GM23338 (cell line): ENCODE measurements at regions not wholly inside any gene's neighbourhood (a gene's known extent, or its start where the extent isn't known, plus 50 kb on each side); places are given as distances from the start of the nearest gene placed in this dataset.

Experiments
- ATAC-seq: fragments of 200-7000 bp; cut with Tn5 transposase; 3 replicates; pipeline ENCODE4 v1.9.1; 2020
- DNase-seq: peaks from one replicate; pipeline ENCODE4 v3.0.0-alpha.2; 2015; ENCODE audit warnings: low spot score
- H2AFZ ChIP-seq: fragments of 200-600 bp; sonication (generic); 2 replicates; pipeline ENCODE4 v1.8.0; 2016; ENCODE audit warnings: antibody characterized with exemption, mild to moderate bottlenecking, moderate library complexity
- H3F3A ChIP-seq: fragments of 200-600 bp; sonication (generic); replicated peaks from 2 replicates; pipeline ENCODE4 v1.8.0; 2017; ENCODE audit warnings: antibody characterized with exemption, mixed run types, low read depth
- H3K27ac ChIP-seq: fragments of 200-600 bp; sonication (generic); 2 replicates; pipeline ENCODE4 v1.6.1; 2016; ENCODE audit warnings: low read depth
- H3K27me3 ChIP-seq: fragments of 200-600 bp; sonication (generic); 2 replicates; pipeline ENCODE4 v1.8.0; 2016; ENCODE audit warnings: mild to moderate bottlenecking, mixed run types, moderate library complexity; ENCODE audit not compliant: insufficient read depth
- H3K36me3 ChIP-seq: fragments of 200-600 bp; sonication (generic); 2 replicates; pipeline ENCODE4 v1.8.0; 2016; ENCODE audit warnings: mild to moderate bottlenecking; ENCODE audit not compliant: insufficient read depth
- H3K4me1 ChIP-seq: fragments of 200-600 bp; sonication (generic); 2 replicates; pipeline ENCODE4 v1.8.0; 2016; ENCODE audit warnings: mild to moderate bottlenecking, moderate library complexity; ENCODE audit not compliant: insufficient read depth
- H3K4me2 ChIP-seq: fragments of 200-600 bp; sonication (generic); 2 replicates; pipeline ENCODE4 v1.7.1; 2017; ENCODE audit warnings: mixed run types
- H3K4me3 ChIP-seq: fragments of 200-600 bp; sonication (generic); 2 replicates; pipeline ENCODE4 v1.6.1; 2016; ENCODE audit warnings: mixed run types
- H3K79me2 ChIP-seq: fragments of 200-600 bp; sonication (generic); replicated peaks from 2 replicates; pipeline ENCODE4 v1.8.0; 2017; ENCODE audit warnings: mild to moderate bottlenecking; ENCODE audit not compliant: insufficient read depth
- H3K9me2 ChIP-seq: fragments of 200-600 bp; sonication (generic); 2 replicates; pipeline ENCODE4 v1.8.0; 2017; ENCODE audit not compliant: insufficient read depth
- H4K20me1 ChIP-seq: fragments of 200-600 bp; sonication (generic); replicated peaks from 2 replicates; pipeline ENCODE4 v1.8.0; 2017; ENCODE audit warnings: mild to moderate bottlenecking; ENCODE audit not compliant: insufficient read depth
- H3K27ac Mint-ChIP-seq: 2 replicates; pipeline ENCODE4 v1.8.0; 2020; ENCODE audit warnings: inconsistent platforms, mild to moderate bottlenecking, moderate library complexity, mixed read lengths
- H3K27me3 Mint-ChIP-seq: 3 replicates; pipeline ENCODE4 v1.8.0; 2022; ENCODE audit warnings: low read depth, mild to moderate bottlenecking, moderate library complexity, mixed read lengths, inconsistent platforms; ENCODE audit not compliant: insufficient read depth, poor library complexity
- H3K36me3 Mint-ChIP-seq: 3 replicates; pipeline ENCODE4 v1.8.0; 2021; ENCODE audit warnings: low read depth, mild to moderate bottlenecking, inconsistent platforms, moderate library complexity, mixed read lengths
- H3K4me1 Mint-ChIP-seq: 3 replicates; pipeline ENCODE4 v1.8.0; 2020; ENCODE audit warnings: mild to moderate bottlenecking, inconsistent platforms, mixed read lengths
- H3K4me3 Mint-ChIP-seq: 3 replicates; pipeline ENCODE4 v1.8.0; 2021; ENCODE audit warnings: moderate library complexity, mild to moderate bottlenecking, inconsistent platforms, mixed read lengths
- H3K9me3 Mint-ChIP-seq: 3 replicates; pipeline ENCODE4 v1.8.0; 2020; ENCODE audit warnings: moderate library complexity, mild to moderate bottlenecking, inconsistent platforms, mixed read lengths
- CREB1 ChIP-seq: fragments of 250-450 bp; sonication (Bioruptor Pico); IDR thresholded peaks from 2 replicates; pipeline ENCODE4 v1.5.0; 2020; ENCODE audit warnings: low read depth, mild to moderate bottlenecking, moderate library complexity
- EZH2 ChIP-seq: fragments of 200-600 bp; sonication (generic); IDR thresholded peaks from one replicate; pipeline ENCODE4 v1.8.0; 2017; ENCODE audit warnings: antibody characterized with exemption, mild to moderate bottlenecking, low read depth; ENCODE audit not compliant: unreplicated experiment
- EZH2phosphoT487 ChIP-seq: fragments of 200-600 bp; sonication (generic); IDR thresholded peaks from one replicate; pipeline ENCODE4 v1.8.1; 2018; ENCODE audit warnings: antibody characterized with exemption; ENCODE audit not compliant: unreplicated experiment
- JUNB ChIP-seq: IDR thresholded peaks from one replicate; pipeline ENCODE4 v1.6.1; 2016; ENCODE audit warnings: antibody characterized with exemption; ENCODE audit not compliant: unreplicated experiment
- NANOG ChIP-seq: IDR thresholded peaks from 2 replicates; pipeline ENCODE4 v1.6.1; 2016; ENCODE audit warnings: antibody characterized with exemption, borderline replicate concordance
- POLR2AphosphoS5 ChIP-seq: IDR thresholded peaks from 2 replicates; pipeline ENCODE4 v1.6.1; 2016; ENCODE audit warnings: antibody characterized with exemption, low read depth
- STAT1 ChIP-seq: IDR thresholded peaks from one replicate; pipeline ENCODE4 v1.6.1; 2016; ENCODE audit warnings: antibody characterized with exemption; ENCODE audit not compliant: unreplicated experiment
- ZNF114 ChIP-seq: fragments of 250-450 bp; sonication (Bioruptor Pico); IDR thresholded peaks from 2 replicates; pipeline ENCODE4 v1.5.0; 2020; ENCODE audit warnings: mild to moderate bottlenecking, moderate library complexity
- ZNF331 ChIP-seq: fragments of 250-450 bp; sonication (Bioruptor Pico); IDR thresholded peaks from 2 replicates; pipeline ENCODE4 v1.5.0; 2020; ENCODE audit warnings: low read depth, mild to moderate bottlenecking, moderate library complexity
- TF ChIP-seq, protein P1 (sequence below), 2 experiments: fragments of 200-600 bp in 1 of 2; sonication (generic) in 1 of 2; conservative IDR thresholded peaks; 2 replicates each; pipeline versions ENCODE4 v1.5.1 to v1.6.1; 2016 to 2017; ENCODE audit warnings: antibody characterized with exemption in 2 of 2, low read depth in 2 of 2, mild to moderate bottlenecking in 2 of 2, moderate library complexity in 1 of 2
- TF ChIP-seq, protein P2 (sequence below): IDR thresholded peaks from 2 replicates; pipeline ENCODE4 v1.6.1; 2016; ENCODE audit warnings: antibody characterized with exemption
- TF ChIP-seq, protein P3 (sequence below): IDR thresholded peaks from one replicate; pipeline ENCODE4 v1.6.1; 2018; ENCODE audit warnings: antibody characterized with exemption; ENCODE audit not compliant: unreplicated experiment
- TF ChIP-seq, protein P4 (sequence below): fragments of 250-450 bp; sonication (Bioruptor Pico); IDR thresholded peaks from 2 replicates; pipeline ENCODE4 v1.5.0; 2020; ENCODE audit warnings: mild to moderate bottlenecking, moderate library complexity

DNA sequence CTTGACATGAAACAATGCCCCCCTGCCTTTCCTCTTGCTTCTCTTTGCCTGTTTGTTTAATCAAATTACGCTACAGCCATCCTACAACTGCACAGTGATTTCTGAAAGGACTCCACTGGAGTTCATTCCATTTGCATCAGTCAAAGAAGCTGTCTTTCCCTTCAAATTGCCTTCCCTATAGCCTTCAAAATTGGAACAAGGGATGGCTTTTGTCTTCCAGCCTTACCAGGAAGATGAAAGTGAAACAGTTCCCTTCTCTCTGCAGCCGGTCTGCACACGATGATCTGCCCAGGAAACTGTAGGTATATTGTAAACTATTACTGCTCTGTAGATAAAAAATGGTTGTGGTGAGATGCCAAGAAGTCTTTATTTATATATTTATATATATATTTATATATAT lies 65.6 kb upstream of the ETS2 start:
- DNase-seq (no peak), ATAC-seq (no peak)
- no peaks in the 10 kb centered on the region for H3K4me1 ChIP-seq
- Mint-ChIP-seq H3K4me1 (peaks cover under 1% of the 10 kb centered on the region; the same call in 2 of the 3 replicates), H3K27me3 (no peaks in the 10 kb centered on the region), H3K36me3 (no peaks in the 10 kb centered on the region), H3K4me3 (no peak overlapping the region), H3K27ac (no peak overlapping the region), H3K9me3 (no peaks in the 10 kb centered on the region; the same call in 2 of the 3 replicates)
- H3K36me3 ChIP-seq: no peaks in the 10 kb centered on the region
- no peak overlapping the region for H3K27ac ChIP-seq
- no peaks in the 10 kb centered on the region for H4K20me1 ChIP-seq
- H3F3A ChIP-seq: no peaks in the 10 kb centered on the region
- peak overlapping the region; percentile 86; the same call in 1 of the 2 replicates for H2AFZ ChIP-seq
- peaks cover 13% of the 10 kb centered on the region for H3K9me2 ChIP-seq
- TF ChIP-seq POLR2AphosphoS5 (no peak), CREB1 (CRISPR knock-in tag) (no peak), JUNB (no peak), ZNF114 (no peak), EZH2phosphoT487 (no peak), STAT1 (no peak), NANOG (no peak), EZH2 (no peak), ZNF331 (CRISPR knock-in tag) (no peak)
- TF ChIP-seq, protein P1, sequence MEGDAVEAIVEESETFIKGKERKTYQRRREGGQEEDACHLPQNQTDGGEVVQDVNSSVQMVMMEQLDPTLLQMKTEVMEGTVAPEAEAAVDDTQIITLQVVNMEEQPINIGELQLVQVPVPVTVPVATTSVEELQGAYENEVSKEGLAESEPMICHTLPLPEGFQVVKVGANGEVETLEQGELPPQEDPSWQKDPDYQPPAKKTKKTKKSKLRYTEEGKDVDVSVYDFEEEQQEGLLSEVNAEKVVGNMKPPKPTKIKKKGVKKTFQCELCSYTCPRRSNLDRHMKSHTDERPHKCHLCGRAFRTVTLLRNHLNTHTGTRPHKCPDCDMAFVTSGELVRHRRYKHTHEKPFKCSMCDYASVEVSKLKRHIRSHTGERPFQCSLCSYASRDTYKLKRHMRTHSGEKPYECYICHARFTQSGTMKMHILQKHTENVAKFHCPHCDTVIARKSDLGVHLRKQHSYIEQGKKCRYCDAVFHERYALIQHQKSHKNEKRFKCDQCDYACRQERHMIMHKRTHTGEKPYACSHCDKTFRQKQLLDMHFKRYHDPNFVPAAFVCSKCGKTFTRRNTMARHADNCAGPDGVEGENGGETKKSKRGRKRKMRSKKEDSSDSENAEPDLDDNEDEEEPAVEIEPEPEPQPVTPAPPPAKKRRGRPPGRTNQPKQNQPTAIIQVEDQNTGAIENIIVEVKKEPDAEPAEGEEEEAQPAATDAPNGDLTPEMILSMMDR (conservative IDR thresholded peaks at IDR 0.05; ENCODE audit: low read depth in 2 of 2): no peak
- TF ChIP-seq, protein P2, sequence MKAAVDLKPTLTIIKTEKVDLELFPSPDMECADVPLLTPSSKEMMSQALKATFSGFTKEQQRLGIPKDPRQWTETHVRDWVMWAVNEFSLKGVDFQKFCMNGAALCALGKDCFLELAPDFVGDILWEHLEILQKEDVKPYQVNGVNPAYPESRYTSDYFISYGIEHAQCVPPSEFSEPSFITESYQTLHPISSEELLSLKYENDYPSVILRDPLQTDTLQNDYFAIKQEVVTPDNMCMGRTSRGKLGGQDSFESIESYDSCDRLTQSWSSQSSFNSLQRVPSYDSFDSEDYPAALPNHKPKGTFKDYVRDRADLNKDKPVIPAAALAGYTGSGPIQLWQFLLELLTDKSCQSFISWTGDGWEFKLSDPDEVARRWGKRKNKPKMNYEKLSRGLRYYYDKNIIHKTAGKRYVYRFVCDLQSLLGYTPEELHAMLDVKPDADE: no peak
- TF ChIP-seq, protein P3, sequence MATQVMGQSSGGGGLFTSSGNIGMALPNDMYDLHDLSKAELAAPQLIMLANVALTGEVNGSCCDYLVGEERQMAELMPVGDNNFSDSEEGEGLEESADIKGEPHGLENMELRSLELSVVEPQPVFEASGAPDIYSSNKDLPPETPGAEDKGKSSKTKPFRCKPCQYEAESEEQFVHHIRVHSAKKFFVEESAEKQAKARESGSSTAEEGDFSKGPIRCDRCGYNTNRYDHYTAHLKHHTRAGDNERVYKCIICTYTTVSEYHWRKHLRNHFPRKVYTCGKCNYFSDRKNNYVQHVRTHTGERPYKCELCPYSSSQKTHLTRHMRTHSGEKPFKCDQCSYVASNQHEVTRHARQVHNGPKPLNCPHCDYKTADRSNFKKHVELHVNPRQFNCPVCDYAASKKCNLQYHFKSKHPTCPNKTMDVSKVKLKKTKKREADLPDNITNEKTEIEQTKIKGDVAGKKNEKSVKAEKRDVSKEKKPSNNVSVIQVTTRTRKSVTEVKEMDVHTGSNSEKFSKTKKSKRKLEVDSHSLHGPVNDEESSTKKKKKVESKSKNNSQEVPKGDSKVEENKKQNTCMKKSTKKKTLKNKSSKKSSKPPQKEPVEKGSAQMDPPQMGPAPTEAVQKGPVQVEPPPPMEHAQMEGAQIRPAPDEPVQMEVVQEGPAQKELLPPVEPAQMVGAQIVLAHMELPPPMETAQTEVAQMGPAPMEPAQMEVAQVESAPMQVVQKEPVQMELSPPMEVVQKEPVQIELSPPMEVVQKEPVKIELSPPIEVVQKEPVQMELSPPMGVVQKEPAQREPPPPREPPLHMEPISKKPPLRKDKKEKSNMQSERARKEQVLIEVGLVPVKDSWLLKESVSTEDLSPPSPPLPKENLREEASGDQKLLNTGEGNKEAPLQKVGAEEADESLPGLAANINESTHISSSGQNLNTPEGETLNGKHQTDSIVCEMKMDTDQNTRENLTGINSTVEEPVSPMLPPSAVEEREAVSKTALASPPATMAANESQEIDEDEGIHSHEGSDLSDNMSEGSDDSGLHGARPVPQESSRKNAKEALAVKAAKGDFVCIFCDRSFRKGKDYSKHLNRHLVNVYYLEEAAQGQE: no peak
- TF ChIP-seq, protein P4, sequence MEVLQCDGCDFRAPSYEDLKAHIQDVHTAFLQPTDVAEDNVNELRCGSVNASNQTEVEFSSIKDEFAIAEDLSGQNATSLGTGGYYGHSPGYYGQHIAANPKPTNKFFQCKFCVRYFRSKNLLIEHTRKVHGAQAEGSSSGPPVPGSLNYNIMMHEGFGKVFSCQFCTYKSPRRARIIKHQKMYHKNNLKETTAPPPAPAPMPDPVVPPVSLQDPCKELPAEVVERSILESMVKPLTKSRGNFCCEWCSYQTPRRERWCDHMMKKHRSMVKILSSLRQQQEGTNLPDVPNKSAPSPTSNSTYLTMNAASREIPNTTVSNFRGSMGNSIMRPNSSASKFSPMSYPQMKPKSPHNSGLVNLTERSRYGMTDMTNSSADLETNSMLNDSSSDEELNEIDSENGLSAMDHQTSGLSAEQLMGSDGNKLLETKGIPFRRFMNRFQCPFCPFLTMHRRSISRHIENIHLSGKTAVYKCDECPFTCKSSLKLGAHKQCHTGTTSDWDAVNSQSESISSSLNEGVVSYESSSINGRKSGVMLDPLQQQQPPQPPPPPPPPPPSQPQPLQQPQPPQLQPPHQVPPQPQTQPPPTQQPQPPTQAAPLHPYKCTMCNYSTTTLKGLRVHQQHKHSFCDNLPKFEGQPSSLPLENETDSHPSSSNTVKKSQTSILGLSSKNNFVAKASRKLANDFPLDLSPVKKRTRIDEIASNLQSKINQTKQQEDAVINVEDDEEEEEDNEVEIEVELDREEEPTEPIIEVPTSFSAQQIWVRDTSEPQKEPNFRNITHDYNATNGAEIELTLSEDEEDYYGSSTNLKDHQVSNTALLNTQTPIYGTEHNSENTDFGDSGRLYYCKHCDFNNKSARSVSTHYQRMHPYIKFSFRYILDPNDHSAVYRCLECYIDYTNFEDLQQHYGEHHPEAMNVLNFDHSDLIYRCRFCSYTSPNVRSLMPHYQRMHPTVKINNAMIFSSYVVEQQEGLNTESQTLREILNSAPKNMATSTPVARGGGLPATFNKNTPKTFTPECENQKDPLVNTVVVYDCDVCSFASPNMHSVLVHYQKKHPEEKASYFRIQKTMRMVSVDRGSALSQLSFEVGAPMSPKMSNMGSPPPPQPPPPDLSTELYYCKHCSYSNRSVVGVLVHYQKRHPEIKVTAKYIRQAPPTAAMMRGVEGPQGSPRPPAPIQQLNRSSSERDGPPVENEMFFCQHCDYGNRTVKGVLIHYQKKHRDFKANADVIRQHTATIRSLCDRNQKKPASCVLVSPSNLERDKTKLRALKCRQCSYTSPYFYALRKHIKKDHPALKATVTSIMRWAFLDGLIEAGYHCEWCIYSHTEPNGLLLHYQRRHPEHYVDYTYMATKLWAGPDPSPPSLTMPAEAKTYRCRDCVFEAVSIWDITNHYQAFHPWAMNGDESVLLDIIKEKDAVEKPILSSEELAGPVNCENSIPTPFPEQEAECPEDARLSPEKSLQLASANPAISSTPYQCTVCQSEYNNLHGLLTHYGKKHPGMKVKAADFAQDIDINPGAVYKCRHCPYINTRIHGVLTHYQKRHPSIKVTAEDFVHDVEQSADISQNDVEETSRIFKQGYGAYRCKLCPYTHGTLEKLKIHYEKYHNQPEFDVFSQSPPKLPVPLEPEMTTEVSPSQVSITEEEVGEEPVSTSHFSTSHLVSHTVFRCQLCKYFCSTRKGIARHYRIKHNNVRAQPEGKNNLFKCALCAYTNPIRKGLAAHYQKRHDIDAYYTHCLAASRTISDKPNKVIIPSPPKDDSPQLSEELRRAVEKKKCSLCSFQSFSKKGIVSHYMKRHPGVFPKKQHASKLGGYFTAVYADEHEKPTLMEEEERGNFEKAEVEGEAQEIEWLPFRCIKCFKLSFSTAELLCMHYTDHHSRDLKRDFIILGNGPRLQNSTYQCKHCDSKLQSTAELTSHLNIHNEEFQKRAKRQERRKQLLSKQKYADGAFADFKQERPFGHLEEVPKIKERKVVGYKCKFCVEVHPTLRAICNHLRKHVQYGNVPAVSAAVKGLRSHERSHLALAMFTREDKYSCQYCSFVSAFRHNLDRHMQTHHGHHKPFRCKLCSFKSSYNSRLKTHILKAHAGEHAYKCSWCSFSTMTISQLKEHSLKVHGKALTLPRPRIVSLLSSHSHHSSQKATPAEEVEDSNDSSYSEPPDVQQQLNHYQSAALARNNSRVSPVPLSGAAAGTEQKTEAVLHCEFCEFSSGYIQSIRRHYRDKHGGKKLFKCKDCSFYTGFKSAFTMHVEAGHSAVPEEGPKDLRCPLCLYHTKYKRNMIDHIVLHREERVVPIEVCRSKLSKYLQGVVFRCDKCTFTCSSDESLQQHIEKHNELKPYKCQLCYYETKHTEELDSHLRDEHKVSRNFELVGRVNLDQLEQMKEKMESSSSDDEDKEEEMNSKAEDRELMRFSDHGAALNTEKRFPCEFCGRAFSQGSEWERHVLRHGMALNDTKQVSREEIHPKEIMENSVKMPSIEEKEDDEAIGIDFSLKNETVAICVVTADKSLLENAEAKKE: no peak
- H3K79me2 ChIP-seq: no peaks in the 10 kb centered on the region
- no peak overlapping the region for H3K4me2 ChIP-seq
- H3K27me3 ChIP-seq: no peaks in the 10 kb centered on the region
- no peak overlapping the region for H3K4me3 ChIP-seq
